Stimulated activated CD4-positive, alpha-beta T cell treated with anti-CD3 and anti-CD28 coated beads, Interleukin-1b, Interleukin-23, amount 100 ng/mL, for 1 hour (primary cell): ENCODE measurements at regions not wholly inside any gene's neighbourhood (a gene's known extent, or its start where the extent isn't known, plus 50 kb on each side); places are given as distances from the start of the nearest gene placed in this dataset.
"Not testable (repeated sequence)": the region's sequence is repeated elsewhere in the genome, so short reads cannot be mapped to it uniquely, and the experiment has no call there.

Source experiments
- DNase-seq, 2 donors: peaks; one replicate each; pipeline ENCODE4 v3.0.0-alpha.2; 2020; ENCODE audit warnings: low read depth in 2 of 2

DNA sequence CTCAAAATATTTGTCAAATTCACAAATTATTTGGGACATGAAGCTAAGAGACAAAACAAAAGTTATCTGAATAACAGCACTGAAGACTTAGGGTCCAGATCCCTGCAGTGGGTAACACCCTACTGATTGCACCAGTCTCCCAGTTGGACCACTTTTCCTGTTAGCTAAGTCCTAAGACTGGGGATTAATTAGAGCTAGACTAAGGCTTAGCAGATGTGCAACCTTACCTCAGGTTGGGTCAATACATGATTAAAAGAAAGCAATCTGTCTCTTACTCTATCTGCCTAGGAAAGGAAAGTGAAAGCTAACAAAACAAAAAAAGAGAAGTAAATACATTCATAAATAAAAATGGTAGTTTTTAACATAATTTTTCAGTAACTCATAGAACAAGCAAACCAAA, 737.2 kb upstream of the CHRM3 start:
- DNase-seq = no peak

- DNase-seq = no peak
Measured at GRCh38 chr1:238648751-238649150, 737.6 kb upstream of the CHRM3 start.

DNA sequence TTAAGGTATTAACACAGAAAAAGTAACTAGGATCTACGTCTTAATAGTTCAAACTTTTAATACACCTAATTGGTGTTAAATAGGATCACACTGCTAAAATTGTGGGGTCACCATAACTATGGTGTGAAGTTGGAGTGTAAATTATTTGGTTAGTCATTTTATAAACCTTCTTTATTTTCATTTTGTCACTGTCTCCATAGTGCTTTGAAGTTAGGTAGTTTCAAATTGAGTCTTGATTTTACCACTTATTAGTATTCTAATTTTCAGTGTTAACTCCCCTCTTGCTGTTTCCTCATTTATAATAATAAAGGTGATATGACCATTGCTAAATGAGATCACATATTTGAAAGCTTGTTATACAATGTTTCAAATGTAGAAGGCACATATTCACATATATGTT, 738.1 kb upstream of the CHRM3 start:
- no peak for DNase-seq

- DNase-seq = no peak
Measured at GRCh38 chr1:238647877-238648276, 738.5 kb upstream of the CHRM3 start.

- no peak for DNase-seq
Measured at GRCh38 chr1:238642231-238642630, 744.1 kb upstream of the CHRM3 start.

- DNase-seq = no peak
Measured at GRCh38 chr1:238639861-238640260, 746.5 kb upstream of the CHRM3 start.

DNA sequence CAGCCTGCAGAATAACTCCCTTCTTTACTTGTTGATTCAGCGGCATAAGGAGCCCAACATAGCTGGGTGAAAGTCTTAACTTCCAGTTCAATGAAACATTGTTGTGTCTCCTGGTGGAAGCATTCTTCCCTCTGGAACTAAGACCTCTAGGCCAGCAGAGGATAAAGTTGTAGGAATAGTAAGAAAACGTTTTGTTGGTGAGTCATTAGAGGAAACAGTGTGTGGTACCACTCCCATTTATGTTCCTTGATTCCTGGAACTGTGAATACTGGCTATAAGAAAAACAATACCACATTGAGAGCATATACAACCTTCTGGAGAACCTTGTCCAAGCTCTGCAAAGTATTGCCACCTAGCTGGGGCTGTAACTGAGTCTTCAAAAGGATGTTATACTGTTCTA, 737.4 kb upstream of the ZP4 start:
- DNase-seq = no peak

GRCh38 chr1:238624776-238625175, 734.1 kb upstream of the ZP4 start:
- no peak for DNase-seq

- DNase-seq = no peak
Measured at GRCh38 chr1:238621405-238621804, 730.7 kb upstream of the ZP4 start.

DNA sequence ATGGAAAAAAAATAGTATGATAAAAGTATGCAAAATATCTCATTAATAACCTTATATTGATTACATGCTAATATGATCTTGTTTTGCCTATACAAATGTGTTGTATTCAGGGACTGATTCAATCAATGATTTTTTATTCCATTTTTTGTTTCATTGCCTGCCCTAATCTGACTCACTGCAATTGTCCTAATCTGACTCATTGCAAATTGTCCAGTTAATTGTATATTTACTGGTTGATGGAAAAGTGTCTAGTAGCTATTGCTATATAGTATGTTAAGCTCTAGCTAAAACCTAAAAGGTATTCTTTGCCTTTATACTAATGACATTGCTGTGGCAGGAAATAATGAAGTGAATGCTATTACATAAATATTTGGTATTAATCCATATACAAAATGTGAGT, 728.9 kb upstream of the ZP4 start:
- no peak for DNase-seq

DNA sequence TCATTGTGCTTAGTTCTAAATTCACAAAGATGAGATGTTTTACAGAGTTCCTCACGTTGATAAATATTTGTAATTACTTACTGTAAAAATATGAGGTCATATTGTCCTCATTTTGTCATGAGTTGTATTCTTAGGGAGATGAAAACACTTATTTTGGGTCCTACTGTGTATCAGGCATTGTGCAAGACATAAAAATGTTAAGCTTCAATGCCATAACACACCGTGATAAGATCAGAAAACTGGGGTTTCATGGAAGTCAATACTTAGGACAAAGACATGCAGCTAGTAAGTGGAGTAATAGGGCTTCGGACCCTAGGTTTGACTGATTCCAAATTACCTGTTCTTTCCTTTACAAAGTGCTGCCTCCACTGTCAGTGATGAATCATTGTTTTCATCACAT, 720.7 kb upstream of the ZP4 start:
- no peak for DNase-seq

GRCh38 chr1:238608144-238608543, 717.4 kb upstream of the ZP4 start:
- DNase-seq = no peak

GRCh38 chr1:238606896-238607295, 716.2 kb upstream of the ZP4 start:
- no peak for DNase-seq

- DNase-seq = no peak
Measured at GRCh38 chr1:238606457-238606856, 715.7 kb upstream of the ZP4 start.

DNA sequence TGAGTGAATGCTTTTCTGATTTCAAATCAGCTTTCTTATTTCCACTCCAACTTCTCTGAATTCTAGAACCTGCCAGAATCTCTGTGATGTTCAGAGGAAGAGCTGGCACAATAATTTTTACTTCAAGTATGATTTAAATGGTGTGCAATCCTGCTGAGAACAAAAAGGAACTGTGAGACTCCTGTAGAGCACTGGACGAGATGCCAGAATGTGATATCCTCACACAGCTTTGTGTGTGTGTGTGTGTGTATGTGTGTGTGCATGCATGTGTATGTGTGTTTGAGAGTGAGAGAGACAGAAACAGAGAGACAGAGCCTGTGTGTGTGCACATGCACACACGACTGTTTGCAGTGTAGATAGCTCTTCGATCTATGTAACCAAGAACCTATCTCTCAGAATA, 713.6 kb upstream of the ZP4 start:
- DNase-seq = no peak

DNA sequence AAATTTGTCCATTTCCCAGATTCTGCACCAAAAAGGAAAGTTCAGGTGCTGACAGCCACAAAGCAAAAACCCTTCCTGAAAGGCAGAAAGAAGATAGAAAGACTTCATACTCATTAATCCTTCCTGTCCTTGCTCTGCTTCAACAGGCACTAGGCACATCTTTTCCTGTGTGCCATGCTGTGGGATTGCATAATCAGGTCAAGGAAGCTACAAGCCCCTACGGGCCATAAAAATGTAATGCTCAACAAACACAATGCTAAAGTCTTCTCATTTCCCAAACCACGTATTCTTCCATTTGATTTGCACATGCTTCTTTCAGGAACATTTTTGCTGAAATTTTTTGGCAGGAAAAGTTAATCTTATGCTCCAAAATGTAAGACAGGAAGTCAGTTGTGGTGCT, 710.9 kb upstream of the ZP4 start:
- DNase-seq = not testable (repeated sequence)

DNA sequence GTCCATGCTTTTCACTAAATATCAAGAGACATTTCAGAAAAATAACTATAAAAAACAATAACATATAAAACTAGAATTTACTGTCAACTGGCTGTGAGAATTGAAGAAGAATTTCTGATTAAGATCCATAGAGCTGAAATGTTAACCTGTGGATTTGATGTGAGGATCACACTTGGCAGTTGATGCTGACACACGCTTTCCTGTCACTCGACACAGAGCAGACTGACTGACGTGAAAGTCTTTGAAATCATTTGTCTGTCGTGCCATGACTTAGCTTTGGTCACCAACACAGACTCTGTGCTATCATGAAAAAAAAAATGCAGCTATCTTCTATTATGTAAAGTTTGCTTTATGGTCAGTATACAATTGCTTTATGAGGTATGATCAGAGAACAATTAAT, 706.0 kb upstream of the ZP4 start:
- DNase-seq = no peak

- DNase-seq = no peak
Measured at GRCh38 chr1:238592621-238593020, 701.9 kb upstream of the ZP4 start.

- no peak for DNase-seq
Measured at GRCh38 chr1:238589843-238590435, 699.2 kb upstream of the ZP4 start.

DNA sequence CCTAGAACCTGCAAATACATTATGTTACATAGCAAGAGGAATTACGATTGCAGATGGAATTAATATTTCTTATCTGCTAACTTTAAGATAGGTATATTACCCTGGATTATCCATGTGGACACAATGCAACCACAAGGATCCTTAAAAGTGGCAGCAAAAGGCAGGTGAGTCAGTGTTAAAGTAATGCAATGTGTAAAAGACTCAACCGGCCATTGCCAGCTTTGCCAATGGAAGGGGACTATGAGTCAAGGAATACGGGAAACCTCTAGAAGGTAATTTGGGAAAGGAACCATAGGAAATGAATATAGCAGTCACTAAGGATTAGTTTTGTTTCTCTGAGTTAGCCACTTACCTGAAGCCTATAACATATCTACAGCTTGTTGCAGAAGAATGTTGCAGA, 692.1 kb upstream of the ZP4 start:
- no peak for DNase-seq

GRCh38 chr1:238581332-238581731, 690.6 kb upstream of the ZP4 start:
- no peak for DNase-seq

DNA sequence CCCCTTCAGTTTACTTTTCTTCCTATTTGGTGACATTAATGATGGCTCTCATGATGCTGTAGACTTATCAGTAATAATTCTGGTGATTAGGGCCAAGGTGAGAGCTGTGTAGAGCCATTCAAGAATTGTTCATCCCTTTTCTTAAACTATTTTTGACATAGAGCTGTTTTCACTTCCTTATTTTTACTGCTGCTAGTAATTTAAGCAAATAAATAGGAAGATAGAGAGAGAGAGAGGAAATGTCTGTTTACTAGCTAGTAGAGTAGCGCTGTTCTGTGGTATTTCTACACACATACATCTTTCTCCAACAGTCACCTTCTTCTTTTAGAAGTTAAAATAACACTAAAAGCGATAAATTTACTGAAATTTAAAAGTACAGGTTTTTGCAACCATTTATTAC, 678.0 kb upstream of the ZP4 start:
- no peak for DNase-seq

- no peak for DNase-seq
Measured at GRCh38 chr1:238562341-238562740, 671.6 kb upstream of the ZP4 start.

- DNase-seq = no peak
Measured at GRCh38 chr1:238558746-238559145, 668.0 kb upstream of the ZP4 start.

DNA sequence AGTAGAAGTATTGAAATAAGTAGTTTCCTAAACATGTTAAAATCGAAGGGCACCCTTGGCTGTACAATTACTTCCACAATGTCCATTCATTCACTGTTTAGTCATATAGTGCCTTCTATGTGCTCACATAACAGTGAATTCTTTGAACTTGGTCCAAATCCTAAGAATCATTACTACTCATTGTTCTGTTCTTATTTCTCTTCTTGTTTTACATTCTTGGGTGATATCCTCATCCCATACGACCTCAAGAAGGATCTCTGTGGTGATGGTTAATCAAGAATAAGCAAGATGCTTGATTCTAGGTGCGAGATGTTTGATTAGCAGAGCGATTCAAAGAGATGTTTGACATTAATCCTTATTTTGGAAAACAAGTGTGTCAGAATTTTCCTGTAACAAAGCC, 667.4 kb upstream of the ZP4 start:
- no peak for DNase-seq
